ENCODE measurements at regions not wholly inside any gene's neighbourhood (a gene's known extent, or its start where the extent isn't known, plus 50 kb on each side); places are given as distances from the start of the nearest gene placed in this dataset.

- TF ChIP-seq CTCF (IDR thresholded peaks at IDR 0.05; ENCODE audit: low read depth, low read length), result no peak
- no peak for DNase-seq (ENCODE audit: low read depth, low spot score)
- in situ Hi-C loops (cut with HindIII; ENCODE audit: low sequenced_read_pairs), result no loop called here
- H3K4me3 ChIP-seq (ENCODE audit: low read depth, low read length), result no peak overlapping the region
These were observed 78.8 kb upstream of the CRBN start for GRCh38 chr3:3258281-3258680.

- no peak for TF ChIP-seq CTCF (IDR thresholded peaks at IDR 0.05; ENCODE audit: low read depth, low read length)
- DNase-seq (ENCODE audit: low read depth, low spot score), result no peak
- no peak overlapping the region for H3K4me3 ChIP-seq (ENCODE audit: low read depth, low read length)
- in situ Hi-C loops (cut with HindIII; ENCODE audit: low sequenced_read_pairs), result no loop called here
These were observed 62.1 kb upstream of the CRBN start for GRCh38 chr3:3241596-3241995.

GRCh38 chr3:3240986-3241385, 61.5 kb upstream of the CRBN start:
- DNase-seq (ENCODE audit: low read depth, low spot score), result no peak
- H3K4me3 ChIP-seq (ENCODE audit: low read depth, low read length), result no peak overlapping the region
- in situ Hi-C loops (cut with HindIII; ENCODE audit: low sequenced_read_pairs), result no loop called here
- TF ChIP-seq CTCF (IDR thresholded peaks at IDR 0.05; ENCODE audit: low read depth, low read length), result no peak

- DNase-seq (ENCODE audit: low read depth, low spot score), result no peak
- no peak for TF ChIP-seq CTCF (IDR thresholded peaks at IDR 0.05; ENCODE audit: low read depth, low read length)
- in situ Hi-C loops (cut with HindIII; ENCODE audit: low sequenced_read_pairs), result no loop called here
- no peak overlapping the region for H3K4me3 ChIP-seq (ENCODE audit: low read depth, low read length)
These were observed 58.5 kb upstream of the CRBN start for GRCh38 chr3:3237979-3238378.

- no peak overlapping the region for H3K4me3 ChIP-seq (ENCODE audit: low read depth, low read length)
- DNase-seq (ENCODE audit: low read depth, low spot score), result no peak
- no peak for TF ChIP-seq CTCF (IDR thresholded peaks at IDR 0.05; ENCODE audit: low read depth, low read length)
- in situ Hi-C loops (cut with HindIII; ENCODE audit: low sequenced_read_pairs), result no loop called here
These were observed 52.8 kb upstream of the CRBN start for GRCh38 chr3:3232251-3232650.
